GM12874 (cell line): ENCODE measurements at regions not wholly inside any gene's neighbourhood (a gene's known extent, or its start where the extent isn't known, plus 50 kb on each side); places are given as distances from the start of the nearest gene placed in this dataset.

ENCODE experiments used
- CTCF ChIP-seq: IDR thresholded peaks from 2 replicates; pipeline ENCODE4 v1.5.1; 2011; ENCODE audit warnings: low read depth, mild to moderate bottlenecking, control low read depth, low read length, moderate library complexity; ENCODE audit not compliant: insufficient read depth

- no peak for TF ChIP-seq CTCF
These were observed 261.6 kb downstream of the NDUFA10 start for GRCh38 chr2:239763433-239764097.

- TF ChIP-seq CTCF, result no peak
These were observed 262.4 kb downstream of the NDUFA10 start for GRCh38 chr2:239762655-239763269.

GRCh38 chr2:239762106-239762505 is 263.0 kb downstream of the NDUFA10 start:
- no peak for TF ChIP-seq CTCF

GRCh38 chr2:239760596-239760995 is 264.5 kb downstream of the NDUFA10 start:
- TF ChIP-seq CTCF, result no peak

GRCh38 chr2:239758279-239758877 is 266.8 kb downstream of the NDUFA10 start:
- no peak for TF ChIP-seq CTCF

GRCh38 chr2:239756790-239757760 is 268.1 kb downstream of the NDUFA10 start:
- TF ChIP-seq CTCF, result no peak

GRCh38 chr2:239756031-239756789 is 268.9 kb downstream of the NDUFA10 start:
- no peak for TF ChIP-seq CTCF
